GM23338 (cell line): ENCODE measurements at regions not wholly inside any gene's neighbourhood (a gene's known extent, or its start where the extent isn't known, plus 50 kb on each side); places are given as distances from the start of the nearest gene placed in this dataset.
"Not testable (repeated sequence)": the region's sequence is repeated elsewhere in the genome, so short reads cannot be mapped to it uniquely, and the experiment has no call there.

Experiments used
- ATAC-seq: fragments of 200-7000 bp; cut with Tn5 transposase; 3 replicates; pipeline ENCODE4 v1.9.1; 2020
- DNase-seq: peaks from one replicate; pipeline ENCODE4 v3.0.0-alpha.2; 2015; ENCODE audit warnings: low spot score
- H2AFZ ChIP-seq: fragments of 200-600 bp; sonication (generic); 2 replicates; pipeline ENCODE4 v1.8.0; 2016; ENCODE audit warnings: antibody characterized with exemption, mild to moderate bottlenecking, moderate library complexity
- H3F3A ChIP-seq: fragments of 200-600 bp; sonication (generic); replicated peaks from 2 replicates; pipeline ENCODE4 v1.8.0; 2017; ENCODE audit warnings: antibody characterized with exemption, mixed run types, low read depth
- H3K27ac ChIP-seq: fragments of 200-600 bp; sonication (generic); 2 replicates; pipeline ENCODE4 v1.6.1; 2016; ENCODE audit warnings: low read depth
- H3K27me3 ChIP-seq: fragments of 200-600 bp; sonication (generic); 2 replicates; pipeline ENCODE4 v1.8.0; 2016; ENCODE audit warnings: mild to moderate bottlenecking, mixed run types, moderate library complexity; ENCODE audit not compliant: insufficient read depth
- H3K36me3 ChIP-seq: fragments of 200-600 bp; sonication (generic); 2 replicates; pipeline ENCODE4 v1.8.0; 2016; ENCODE audit warnings: mild to moderate bottlenecking; ENCODE audit not compliant: insufficient read depth
- H3K4me1 ChIP-seq: fragments of 200-600 bp; sonication (generic); 2 replicates; pipeline ENCODE4 v1.8.0; 2016; ENCODE audit warnings: mild to moderate bottlenecking, moderate library complexity; ENCODE audit not compliant: insufficient read depth
- H3K4me2 ChIP-seq: fragments of 200-600 bp; sonication (generic); 2 replicates; pipeline ENCODE4 v1.7.1; 2017; ENCODE audit warnings: mixed run types
- H3K4me3 ChIP-seq: fragments of 200-600 bp; sonication (generic); 2 replicates; pipeline ENCODE4 v1.6.1; 2016; ENCODE audit warnings: mixed run types
- H3K79me2 ChIP-seq: fragments of 200-600 bp; sonication (generic); replicated peaks from 2 replicates; pipeline ENCODE4 v1.8.0; 2017; ENCODE audit warnings: mild to moderate bottlenecking; ENCODE audit not compliant: insufficient read depth
- H3K9me2 ChIP-seq: fragments of 200-600 bp; sonication (generic); 2 replicates; pipeline ENCODE4 v1.8.0; 2017; ENCODE audit not compliant: insufficient read depth
- H4K20me1 ChIP-seq: fragments of 200-600 bp; sonication (generic); replicated peaks from 2 replicates; pipeline ENCODE4 v1.8.0; 2017; ENCODE audit warnings: mild to moderate bottlenecking; ENCODE audit not compliant: insufficient read depth
- H3K27ac Mint-ChIP-seq: 2 replicates; pipeline ENCODE4 v1.8.0; 2020; ENCODE audit warnings: inconsistent platforms, mild to moderate bottlenecking, moderate library complexity, mixed read lengths
- H3K27me3 Mint-ChIP-seq: 3 replicates; pipeline ENCODE4 v1.8.0; 2022; ENCODE audit warnings: low read depth, mild to moderate bottlenecking, moderate library complexity, mixed read lengths, inconsistent platforms; ENCODE audit not compliant: insufficient read depth, poor library complexity
- H3K36me3 Mint-ChIP-seq: 3 replicates; pipeline ENCODE4 v1.8.0; 2021; ENCODE audit warnings: low read depth, mild to moderate bottlenecking, inconsistent platforms, moderate library complexity, mixed read lengths
- H3K4me1 Mint-ChIP-seq: 3 replicates; pipeline ENCODE4 v1.8.0; 2020; ENCODE audit warnings: mild to moderate bottlenecking, inconsistent platforms, mixed read lengths
- H3K4me3 Mint-ChIP-seq: 3 replicates; pipeline ENCODE4 v1.8.0; 2021; ENCODE audit warnings: moderate library complexity, mild to moderate bottlenecking, inconsistent platforms, mixed read lengths
- H3K9me3 Mint-ChIP-seq: 3 replicates; pipeline ENCODE4 v1.8.0; 2020; ENCODE audit warnings: moderate library complexity, mild to moderate bottlenecking, inconsistent platforms, mixed read lengths
- CREB1 ChIP-seq: fragments of 250-450 bp; sonication (Bioruptor Pico); IDR thresholded peaks from 2 replicates; pipeline ENCODE4 v1.5.0; 2020; ENCODE audit warnings: low read depth, mild to moderate bottlenecking, moderate library complexity
- JUNB ChIP-seq: IDR thresholded peaks from one replicate; pipeline ENCODE4 v1.6.1; 2016; ENCODE audit warnings: antibody characterized with exemption; ENCODE audit not compliant: unreplicated experiment
- POLR2AphosphoS5 ChIP-seq: IDR thresholded peaks from 2 replicates; pipeline ENCODE4 v1.6.1; 2016; ENCODE audit warnings: antibody characterized with exemption, low read depth
- STAT1 ChIP-seq: IDR thresholded peaks from one replicate; pipeline ENCODE4 v1.6.1; 2016; ENCODE audit warnings: antibody characterized with exemption; ENCODE audit not compliant: unreplicated experiment
- TF ChIP-seq, protein P1 (sequence below), 2 experiments: fragments of 200-600 bp in 1 of 2; sonication (generic) in 1 of 2; conservative IDR thresholded peaks; 2 replicates each; pipeline versions ENCODE4 v1.5.1 to v1.6.1; 2016 to 2017; ENCODE audit warnings: antibody characterized with exemption in 2 of 2, low read depth in 2 of 2, mild to moderate bottlenecking in 2 of 2, moderate library complexity in 1 of 2
- TF ChIP-seq, protein P2 (sequence below): fragments of 250-450 bp; sonication (Bioruptor Pico); IDR thresholded peaks from 2 replicates; pipeline ENCODE4 v1.5.0; 2020; ENCODE audit warnings: mild to moderate bottlenecking, moderate library complexity

DNA sequence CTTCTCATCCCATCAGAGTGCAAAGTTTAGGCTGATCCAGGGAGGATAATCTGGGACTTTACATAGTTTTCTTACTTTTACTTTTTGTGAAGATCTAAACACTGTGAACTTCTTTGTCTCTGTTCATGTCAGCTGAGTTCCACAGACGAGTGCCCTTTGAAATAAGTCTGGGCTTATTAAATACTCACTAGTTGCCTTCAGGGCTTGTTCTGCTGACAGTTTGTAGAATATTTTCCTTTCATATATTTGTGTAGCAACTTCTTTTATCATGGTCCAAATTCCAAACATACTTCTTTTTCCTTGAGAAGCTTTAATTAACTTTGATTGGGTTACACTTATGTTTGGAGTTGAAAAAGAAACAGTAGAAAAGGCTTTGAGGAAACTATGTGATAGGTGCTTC lies 109.6 kb downstream of the SH2D1A start (continued):
- TF ChIP-seq, protein P1, sequence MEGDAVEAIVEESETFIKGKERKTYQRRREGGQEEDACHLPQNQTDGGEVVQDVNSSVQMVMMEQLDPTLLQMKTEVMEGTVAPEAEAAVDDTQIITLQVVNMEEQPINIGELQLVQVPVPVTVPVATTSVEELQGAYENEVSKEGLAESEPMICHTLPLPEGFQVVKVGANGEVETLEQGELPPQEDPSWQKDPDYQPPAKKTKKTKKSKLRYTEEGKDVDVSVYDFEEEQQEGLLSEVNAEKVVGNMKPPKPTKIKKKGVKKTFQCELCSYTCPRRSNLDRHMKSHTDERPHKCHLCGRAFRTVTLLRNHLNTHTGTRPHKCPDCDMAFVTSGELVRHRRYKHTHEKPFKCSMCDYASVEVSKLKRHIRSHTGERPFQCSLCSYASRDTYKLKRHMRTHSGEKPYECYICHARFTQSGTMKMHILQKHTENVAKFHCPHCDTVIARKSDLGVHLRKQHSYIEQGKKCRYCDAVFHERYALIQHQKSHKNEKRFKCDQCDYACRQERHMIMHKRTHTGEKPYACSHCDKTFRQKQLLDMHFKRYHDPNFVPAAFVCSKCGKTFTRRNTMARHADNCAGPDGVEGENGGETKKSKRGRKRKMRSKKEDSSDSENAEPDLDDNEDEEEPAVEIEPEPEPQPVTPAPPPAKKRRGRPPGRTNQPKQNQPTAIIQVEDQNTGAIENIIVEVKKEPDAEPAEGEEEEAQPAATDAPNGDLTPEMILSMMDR (conservative IDR thresholded peaks at IDR 0.05; ENCODE audit: low read depth in 2 of 2), result no peak
- no peak for TF ChIP-seq JUNB
- TF ChIP-seq, protein P2, sequence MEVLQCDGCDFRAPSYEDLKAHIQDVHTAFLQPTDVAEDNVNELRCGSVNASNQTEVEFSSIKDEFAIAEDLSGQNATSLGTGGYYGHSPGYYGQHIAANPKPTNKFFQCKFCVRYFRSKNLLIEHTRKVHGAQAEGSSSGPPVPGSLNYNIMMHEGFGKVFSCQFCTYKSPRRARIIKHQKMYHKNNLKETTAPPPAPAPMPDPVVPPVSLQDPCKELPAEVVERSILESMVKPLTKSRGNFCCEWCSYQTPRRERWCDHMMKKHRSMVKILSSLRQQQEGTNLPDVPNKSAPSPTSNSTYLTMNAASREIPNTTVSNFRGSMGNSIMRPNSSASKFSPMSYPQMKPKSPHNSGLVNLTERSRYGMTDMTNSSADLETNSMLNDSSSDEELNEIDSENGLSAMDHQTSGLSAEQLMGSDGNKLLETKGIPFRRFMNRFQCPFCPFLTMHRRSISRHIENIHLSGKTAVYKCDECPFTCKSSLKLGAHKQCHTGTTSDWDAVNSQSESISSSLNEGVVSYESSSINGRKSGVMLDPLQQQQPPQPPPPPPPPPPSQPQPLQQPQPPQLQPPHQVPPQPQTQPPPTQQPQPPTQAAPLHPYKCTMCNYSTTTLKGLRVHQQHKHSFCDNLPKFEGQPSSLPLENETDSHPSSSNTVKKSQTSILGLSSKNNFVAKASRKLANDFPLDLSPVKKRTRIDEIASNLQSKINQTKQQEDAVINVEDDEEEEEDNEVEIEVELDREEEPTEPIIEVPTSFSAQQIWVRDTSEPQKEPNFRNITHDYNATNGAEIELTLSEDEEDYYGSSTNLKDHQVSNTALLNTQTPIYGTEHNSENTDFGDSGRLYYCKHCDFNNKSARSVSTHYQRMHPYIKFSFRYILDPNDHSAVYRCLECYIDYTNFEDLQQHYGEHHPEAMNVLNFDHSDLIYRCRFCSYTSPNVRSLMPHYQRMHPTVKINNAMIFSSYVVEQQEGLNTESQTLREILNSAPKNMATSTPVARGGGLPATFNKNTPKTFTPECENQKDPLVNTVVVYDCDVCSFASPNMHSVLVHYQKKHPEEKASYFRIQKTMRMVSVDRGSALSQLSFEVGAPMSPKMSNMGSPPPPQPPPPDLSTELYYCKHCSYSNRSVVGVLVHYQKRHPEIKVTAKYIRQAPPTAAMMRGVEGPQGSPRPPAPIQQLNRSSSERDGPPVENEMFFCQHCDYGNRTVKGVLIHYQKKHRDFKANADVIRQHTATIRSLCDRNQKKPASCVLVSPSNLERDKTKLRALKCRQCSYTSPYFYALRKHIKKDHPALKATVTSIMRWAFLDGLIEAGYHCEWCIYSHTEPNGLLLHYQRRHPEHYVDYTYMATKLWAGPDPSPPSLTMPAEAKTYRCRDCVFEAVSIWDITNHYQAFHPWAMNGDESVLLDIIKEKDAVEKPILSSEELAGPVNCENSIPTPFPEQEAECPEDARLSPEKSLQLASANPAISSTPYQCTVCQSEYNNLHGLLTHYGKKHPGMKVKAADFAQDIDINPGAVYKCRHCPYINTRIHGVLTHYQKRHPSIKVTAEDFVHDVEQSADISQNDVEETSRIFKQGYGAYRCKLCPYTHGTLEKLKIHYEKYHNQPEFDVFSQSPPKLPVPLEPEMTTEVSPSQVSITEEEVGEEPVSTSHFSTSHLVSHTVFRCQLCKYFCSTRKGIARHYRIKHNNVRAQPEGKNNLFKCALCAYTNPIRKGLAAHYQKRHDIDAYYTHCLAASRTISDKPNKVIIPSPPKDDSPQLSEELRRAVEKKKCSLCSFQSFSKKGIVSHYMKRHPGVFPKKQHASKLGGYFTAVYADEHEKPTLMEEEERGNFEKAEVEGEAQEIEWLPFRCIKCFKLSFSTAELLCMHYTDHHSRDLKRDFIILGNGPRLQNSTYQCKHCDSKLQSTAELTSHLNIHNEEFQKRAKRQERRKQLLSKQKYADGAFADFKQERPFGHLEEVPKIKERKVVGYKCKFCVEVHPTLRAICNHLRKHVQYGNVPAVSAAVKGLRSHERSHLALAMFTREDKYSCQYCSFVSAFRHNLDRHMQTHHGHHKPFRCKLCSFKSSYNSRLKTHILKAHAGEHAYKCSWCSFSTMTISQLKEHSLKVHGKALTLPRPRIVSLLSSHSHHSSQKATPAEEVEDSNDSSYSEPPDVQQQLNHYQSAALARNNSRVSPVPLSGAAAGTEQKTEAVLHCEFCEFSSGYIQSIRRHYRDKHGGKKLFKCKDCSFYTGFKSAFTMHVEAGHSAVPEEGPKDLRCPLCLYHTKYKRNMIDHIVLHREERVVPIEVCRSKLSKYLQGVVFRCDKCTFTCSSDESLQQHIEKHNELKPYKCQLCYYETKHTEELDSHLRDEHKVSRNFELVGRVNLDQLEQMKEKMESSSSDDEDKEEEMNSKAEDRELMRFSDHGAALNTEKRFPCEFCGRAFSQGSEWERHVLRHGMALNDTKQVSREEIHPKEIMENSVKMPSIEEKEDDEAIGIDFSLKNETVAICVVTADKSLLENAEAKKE (CRISPR knock-in tag), result no peak
- TF ChIP-seq POLR2AphosphoS5, result no peak
- no peak for TF ChIP-seq STAT1
- TF ChIP-seq CREB1, result no peak

DNA sequence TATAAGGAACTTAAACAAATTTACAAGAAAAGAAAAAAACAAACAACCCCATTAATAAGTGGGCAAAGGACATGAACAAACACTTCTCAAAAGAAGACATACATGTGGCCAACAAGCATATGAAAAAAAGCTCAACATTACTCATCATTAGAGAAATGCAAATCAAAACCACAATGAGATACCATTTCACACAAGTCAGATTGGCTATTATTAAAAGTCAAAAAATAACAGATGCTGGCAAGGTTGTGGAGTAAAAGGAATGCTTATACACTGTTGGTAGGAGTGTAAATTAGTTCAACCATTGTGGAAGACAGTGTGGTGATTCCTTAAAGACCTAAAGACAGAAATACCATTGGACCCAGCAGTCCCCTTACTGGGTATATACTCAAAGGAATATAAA lies 113.5 kb downstream of the SH2D1A start:
- not testable (repeated sequence) for H3K36me3 Mint-ChIP-seq, H3K4me1 ChIP-seq, ATAC-seq, H3K4me3 ChIP-seq, H3F3A ChIP-seq, H2AFZ ChIP-seq, H3K4me2 ChIP-seq, H3K36me3 ChIP-seq, H3K27ac Mint-ChIP-seq, H3K27me3 ChIP-seq, H3K27ac ChIP-seq, H3K9me3 Mint-ChIP-seq, H3K79me2 ChIP-seq, H3K9me2 ChIP-seq, DNase-seq, H4K20me1 ChIP-seq, H3K4me3 Mint-ChIP-seq, H3K27me3 Mint-ChIP-seq
- peaks cover 13% of the 10 kb centered on the region; the same call in 2 of the 3 replicates for H3K4me1 Mint-ChIP-seq
